ENCODE measurements at regions not wholly inside any gene's neighbourhood (a gene's known extent, or its start where the extent isn't known, plus 50 kb on each side); places are given as distances from the start of the nearest gene placed in this dataset.

DNA sequence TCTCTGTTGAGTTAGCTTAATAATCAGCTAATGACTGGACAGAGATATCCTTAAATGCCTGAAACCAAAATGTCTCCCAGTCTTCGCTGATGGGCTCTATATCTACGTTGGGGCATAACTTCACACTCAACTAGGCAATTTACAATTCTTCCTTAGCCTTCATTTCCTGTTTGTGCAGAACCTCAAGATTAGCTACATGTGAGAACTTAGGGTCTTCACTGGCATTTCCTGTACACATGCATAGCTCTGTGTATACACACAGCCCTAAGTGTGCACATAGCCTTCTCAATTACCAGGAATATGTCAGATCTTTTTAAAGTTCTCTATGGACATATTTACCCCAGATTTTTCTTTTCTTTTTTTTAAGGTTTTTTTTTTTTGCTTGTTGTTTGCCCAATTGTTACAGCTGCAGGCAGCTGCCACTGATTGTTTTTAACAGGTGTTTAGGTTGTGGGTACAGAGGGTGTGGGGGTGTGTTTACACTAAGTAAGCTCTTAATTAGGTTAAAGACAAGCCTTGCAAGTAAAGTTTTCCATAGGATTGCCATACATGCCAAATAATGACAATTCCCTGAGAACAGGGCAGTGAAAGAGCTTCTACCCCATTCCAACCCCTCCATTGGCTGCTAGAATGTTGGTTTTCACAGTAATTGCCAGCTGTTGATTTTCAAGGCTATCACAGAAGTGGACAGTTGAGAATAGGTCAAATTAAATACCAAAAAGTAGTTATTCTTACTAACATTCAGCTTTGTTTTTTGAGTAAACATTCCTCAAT, 441.0 kb downstream of the TLE4 start:
- H3K4me3 ChIP-seq (ENCODE audit: low read depth, low read length): no peak overlapping the region

DNA sequence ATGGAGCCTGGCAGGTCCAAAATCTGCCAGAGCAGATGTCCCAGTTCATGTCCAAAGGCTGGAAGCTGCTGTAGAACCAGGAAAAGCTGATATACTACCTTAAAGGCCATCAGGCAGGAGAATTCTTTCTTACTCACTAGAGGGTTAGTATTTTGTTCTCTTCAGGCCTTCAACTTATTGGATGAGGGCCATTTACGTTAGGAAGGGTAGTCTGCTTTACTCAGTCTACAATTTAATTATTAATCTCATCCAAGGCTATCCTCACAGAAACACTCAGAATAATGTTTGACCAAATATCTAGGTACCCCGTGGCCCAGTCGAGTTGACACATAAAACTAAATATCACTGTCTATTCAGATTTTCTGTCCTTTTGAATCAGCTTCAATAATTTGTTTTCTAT, 437.4 kb downstream of the TLE4 start:
- Histone ChIP-seq H3K4me3 (ENCODE audit: low read depth, low read length) (no peak overlapping the region), H3K9me3 (ENCODE audit: severe bottlenecking) (no peaks in the 10 kb centered on the region), H3K27ac (no peak overlapping the region), H3K36me3 (no peaks in the 10 kb centered on the region), H3K27me3 (ENCODE audit: insufficient read depth, low read depth, severe bottlenecking) (no peaks in the 10 kb centered on the region)
- no peak for DNase-seq
- TF ChIP-seq, protein P1, sequence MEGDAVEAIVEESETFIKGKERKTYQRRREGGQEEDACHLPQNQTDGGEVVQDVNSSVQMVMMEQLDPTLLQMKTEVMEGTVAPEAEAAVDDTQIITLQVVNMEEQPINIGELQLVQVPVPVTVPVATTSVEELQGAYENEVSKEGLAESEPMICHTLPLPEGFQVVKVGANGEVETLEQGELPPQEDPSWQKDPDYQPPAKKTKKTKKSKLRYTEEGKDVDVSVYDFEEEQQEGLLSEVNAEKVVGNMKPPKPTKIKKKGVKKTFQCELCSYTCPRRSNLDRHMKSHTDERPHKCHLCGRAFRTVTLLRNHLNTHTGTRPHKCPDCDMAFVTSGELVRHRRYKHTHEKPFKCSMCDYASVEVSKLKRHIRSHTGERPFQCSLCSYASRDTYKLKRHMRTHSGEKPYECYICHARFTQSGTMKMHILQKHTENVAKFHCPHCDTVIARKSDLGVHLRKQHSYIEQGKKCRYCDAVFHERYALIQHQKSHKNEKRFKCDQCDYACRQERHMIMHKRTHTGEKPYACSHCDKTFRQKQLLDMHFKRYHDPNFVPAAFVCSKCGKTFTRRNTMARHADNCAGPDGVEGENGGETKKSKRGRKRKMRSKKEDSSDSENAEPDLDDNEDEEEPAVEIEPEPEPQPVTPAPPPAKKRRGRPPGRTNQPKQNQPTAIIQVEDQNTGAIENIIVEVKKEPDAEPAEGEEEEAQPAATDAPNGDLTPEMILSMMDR (IDR thresholded peaks at IDR 0.05; ENCODE audit: low read depth, low read length): no peak

More for the DNA sequence above, 441.0 kb downstream of the TLE4 start:
- Histone ChIP-seq H3K27me3 (ENCODE audit: insufficient read depth, low read depth, severe bottlenecking) (no peaks in the 10 kb centered on the region), H3K36me3 (no peaks in the 10 kb centered on the region), H3K27ac (no peak overlapping the region), H3K9me3 (ENCODE audit: severe bottlenecking) (no peaks in the 10 kb centered on the region)
- TF ChIP-seq, protein P1 (IDR thresholded peaks at IDR 0.05; ENCODE audit: low read depth, low read length): no peak
- no peak for DNase-seq

DNA sequence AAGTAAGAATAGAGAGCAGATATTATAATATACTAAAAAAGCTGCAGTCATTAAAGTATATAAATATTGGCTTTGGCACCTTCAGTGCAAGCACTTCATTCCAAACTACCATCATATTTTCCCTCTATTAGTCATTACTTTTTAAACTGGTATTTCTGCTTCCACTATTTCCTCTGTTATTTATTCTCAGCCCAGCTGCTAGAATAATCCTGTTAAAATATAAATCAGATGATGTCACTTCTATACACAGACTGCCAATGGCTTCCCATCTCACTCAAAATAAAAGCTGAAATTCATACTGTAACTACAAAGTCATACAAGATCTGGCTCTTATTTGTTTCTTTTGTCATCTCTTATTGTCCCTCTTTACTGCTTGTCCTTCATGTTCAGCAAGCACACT, 432.9 kb downstream of the TLE4 start:
- no peaks in the 10 kb centered on the region for H3K9me3 ChIP-seq (ENCODE audit: severe bottlenecking)
- no peak overlapping the region for H3K27ac ChIP-seq
- H3K36me3 ChIP-seq: no peaks in the 10 kb centered on the region
- no peak for DNase-seq
- H3K27me3 ChIP-seq (ENCODE audit: insufficient read depth, low read depth, severe bottlenecking): no peaks in the 10 kb centered on the region
- H3K4me3 ChIP-seq (ENCODE audit: low read depth, low read length): no peak overlapping the region
- TF ChIP-seq, protein P1 (IDR thresholded peaks at IDR 0.05; ENCODE audit: low read depth, low read length): no peak

DNA sequence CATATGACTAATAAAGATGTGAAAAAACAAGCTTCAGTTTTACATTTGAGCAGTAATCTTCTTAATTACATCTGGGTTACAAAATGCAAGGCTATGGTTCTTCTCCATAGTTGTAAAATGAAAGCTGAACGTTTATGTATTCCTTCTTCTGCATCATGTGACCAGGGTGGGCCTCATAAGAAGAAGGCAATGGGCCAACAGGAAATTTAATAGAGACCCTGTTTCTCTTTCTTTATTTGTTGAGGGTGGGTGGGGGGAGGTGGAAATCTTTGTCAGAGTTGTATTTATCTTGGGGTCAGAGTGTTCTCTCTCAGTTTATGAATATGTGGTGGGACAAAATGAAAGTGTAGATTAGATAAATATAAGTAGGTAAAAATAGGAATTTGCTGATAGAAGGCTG, 418.8 kb downstream of the TLE4 start:
- no peaks in the 10 kb centered on the region for H3K9me3 ChIP-seq (ENCODE audit: severe bottlenecking)
- DNase-seq: no peak
- H3K4me3 ChIP-seq (ENCODE audit: low read depth, low read length): no peak overlapping the region
- no peaks in the 10 kb centered on the region for H3K27me3 ChIP-seq (ENCODE audit: insufficient read depth, low read depth, severe bottlenecking)
- TF ChIP-seq, protein P1 (IDR thresholded peaks at IDR 0.05; ENCODE audit: low read depth, low read length): no peak
- H3K27ac ChIP-seq: no peak overlapping the region
- H3K36me3 ChIP-seq: no peaks in the 10 kb centered on the region

DNA sequence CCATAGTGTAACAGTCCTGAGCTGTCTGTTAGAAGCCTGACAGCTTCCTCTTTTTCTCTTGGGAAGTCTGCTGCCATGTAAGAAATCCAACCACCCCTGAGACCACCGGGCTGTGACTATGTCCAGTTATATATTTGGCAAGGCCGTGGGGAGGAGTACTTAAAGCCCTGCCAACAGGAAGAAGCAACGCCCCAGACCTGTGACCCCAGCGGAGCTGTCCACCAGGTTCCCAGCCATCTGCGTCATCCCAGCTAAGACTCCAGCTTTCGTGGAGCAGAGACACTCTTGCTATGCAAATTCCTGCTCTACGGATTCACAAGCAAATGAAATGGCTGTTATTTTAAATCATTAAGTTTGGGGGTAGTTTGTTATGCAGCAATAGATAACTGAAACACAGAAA, 417.3 kb downstream of the TLE4 start:
- Histone ChIP-seq H3K4me3 (ENCODE audit: low read depth, low read length) (no peak overlapping the region), H3K27me3 (ENCODE audit: insufficient read depth, low read depth, severe bottlenecking) (no peaks in the 10 kb centered on the region), H3K36me3 (no peaks in the 10 kb centered on the region), H3K27ac (no peak overlapping the region), H3K9me3 (ENCODE audit: severe bottlenecking) (no peaks in the 10 kb centered on the region)
- no peak for DNase-seq
- TF ChIP-seq, protein P1 (IDR thresholded peaks at IDR 0.05; ENCODE audit: low read depth, low read length): no peak

DNA sequence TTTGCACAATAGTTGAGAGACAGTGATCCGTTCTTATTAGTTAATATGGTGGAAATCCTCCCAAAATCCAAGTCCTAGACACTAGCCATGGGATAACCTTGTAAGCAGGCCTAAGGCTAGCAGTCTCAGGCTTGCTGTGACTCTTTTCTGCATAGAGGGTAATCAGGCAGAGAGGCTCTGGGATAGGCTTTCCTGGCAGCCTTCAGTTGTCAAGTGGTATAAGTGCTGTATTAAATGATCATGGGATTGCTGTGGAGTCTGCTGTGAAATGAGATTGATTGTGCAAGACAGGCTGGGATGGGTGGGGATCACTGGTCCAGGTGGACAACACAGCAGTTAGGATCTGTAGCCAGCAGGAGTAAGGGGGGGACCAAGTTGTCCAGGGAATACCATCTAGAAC, 416.4 kb downstream of the TLE4 start:
- TF ChIP-seq, protein P1 (IDR thresholded peaks at IDR 0.05; ENCODE audit: low read depth, low read length): no peak
- no peak for DNase-seq
- H3K36me3 ChIP-seq: no peaks in the 10 kb centered on the region
- no peaks in the 10 kb centered on the region for H3K27me3 ChIP-seq (ENCODE audit: insufficient read depth, low read depth, severe bottlenecking)
- H3K4me3 ChIP-seq (ENCODE audit: low read depth, low read length): no peak overlapping the region
- H3K27ac ChIP-seq: no peak overlapping the region
- no peaks in the 10 kb centered on the region for H3K9me3 ChIP-seq (ENCODE audit: severe bottlenecking)

Data from WERI-Rb-1 (cell line).